ENCODE measurements at regions not wholly inside any gene's neighbourhood (a gene's known extent, or its start where the extent isn't known, plus 50 kb on each side); places are given as distances from the start of the nearest gene placed in this dataset.

GRCh38 chr3:86797946-86798345 lies 193.0 kb downstream of the VGLL3 start:
- no peak overlapping the region for H3K4me3 ChIP-seq (replicated peaks in 1 of 2; ENCODE audit: low read depth in 2 of 2, low read length in 2 of 2)
- no peak for TF ChIP-seq CTCF (IDR thresholded peaks at IDR 0.05; ENCODE audit: low read depth, low read length)
- DNase-seq (ENCODE audit: low read depth in 2 of 2), result no peak

DNA sequence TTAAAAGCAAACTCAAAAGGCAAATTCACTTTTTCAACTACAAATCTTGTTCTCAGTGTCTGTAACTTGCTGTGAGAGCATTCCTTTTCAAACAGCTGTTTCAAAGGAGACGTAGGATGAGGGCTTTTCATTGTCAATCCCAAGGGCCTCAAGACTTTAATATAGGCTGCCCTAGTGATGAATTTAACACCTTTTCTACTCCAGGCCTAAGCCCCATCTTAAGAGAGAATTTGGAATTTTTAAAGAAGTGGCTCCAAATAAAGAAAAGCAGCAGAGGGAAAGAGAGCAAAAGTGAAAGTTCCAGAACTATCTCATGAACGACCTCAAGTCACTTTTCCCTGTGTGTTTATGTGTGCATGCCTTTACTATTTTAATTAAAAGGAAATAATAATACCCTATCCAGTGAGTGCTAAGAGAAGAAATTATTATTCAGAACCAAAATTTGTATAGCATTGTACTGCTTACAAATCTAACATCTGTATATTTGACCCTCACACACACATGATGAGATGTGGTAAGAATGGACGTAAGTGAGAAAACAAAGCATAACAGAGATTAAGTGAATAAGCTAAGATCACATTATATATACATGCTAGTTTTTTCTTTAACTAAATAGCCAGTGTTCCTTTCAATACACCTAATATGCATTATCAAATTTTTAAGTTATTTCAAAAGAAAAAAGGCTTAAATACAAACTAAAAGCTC lies 196.4 kb downstream of the VGLL3 start:
- DNase-seq (ENCODE audit: low read depth in 2 of 2), result peak; percentile 34 to 63
- no peak for TF ChIP-seq CTCF (IDR thresholded peaks at IDR 0.05; ENCODE audit: low read depth, low read length)
- H3K4me3 ChIP-seq (replicated peaks in 1 of 2; ENCODE audit: low read depth in 2 of 2, low read length in 2 of 2), result peak overlapping the region in 1 of 2 donors; percentile 20

- TF ChIP-seq CTCF (IDR thresholded peaks at IDR 0.05; ENCODE audit: low read depth, low read length), result no peak
- peak; percentile 93 to 98 for DNase-seq (ENCODE audit: low read depth in 2 of 2)
- no peak overlapping the region for H3K4me3 ChIP-seq (replicated peaks in 1 of 2; ENCODE audit: low read depth in 2 of 2, low read length in 2 of 2)
Observed at GRCh38 chr3:86793786-86794185, 197.2 kb downstream of the VGLL3 start.

DNA sequence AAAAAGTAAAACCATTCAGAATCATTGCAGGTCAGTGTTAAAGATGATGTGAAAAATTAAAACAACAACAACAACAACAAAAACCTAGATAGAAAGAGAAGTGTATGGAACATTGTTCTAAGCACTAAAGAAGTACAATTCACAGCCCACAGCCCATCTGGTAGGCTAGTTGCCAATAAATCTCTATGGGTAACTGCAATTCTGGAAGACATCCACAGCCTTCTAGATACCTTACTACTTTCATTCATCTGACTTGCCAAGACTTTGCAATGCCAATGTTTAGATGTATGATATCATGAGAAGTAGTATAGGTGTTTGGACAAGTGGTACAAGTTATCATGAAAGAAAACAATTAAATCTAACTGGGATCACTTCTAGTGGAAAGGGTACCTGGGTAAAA lies 198.6 kb downstream of the VGLL3 start:
- H3K4me3 ChIP-seq (replicated peaks in 1 of 2; ENCODE audit: low read depth in 2 of 2, low read length in 2 of 2), result no peak overlapping the region
- TF ChIP-seq CTCF (IDR thresholded peaks at IDR 0.05; ENCODE audit: low read depth, low read length), result no peak
- peak; percentile 43 to 45 for DNase-seq (ENCODE audit: low read depth in 2 of 2)

DNA sequence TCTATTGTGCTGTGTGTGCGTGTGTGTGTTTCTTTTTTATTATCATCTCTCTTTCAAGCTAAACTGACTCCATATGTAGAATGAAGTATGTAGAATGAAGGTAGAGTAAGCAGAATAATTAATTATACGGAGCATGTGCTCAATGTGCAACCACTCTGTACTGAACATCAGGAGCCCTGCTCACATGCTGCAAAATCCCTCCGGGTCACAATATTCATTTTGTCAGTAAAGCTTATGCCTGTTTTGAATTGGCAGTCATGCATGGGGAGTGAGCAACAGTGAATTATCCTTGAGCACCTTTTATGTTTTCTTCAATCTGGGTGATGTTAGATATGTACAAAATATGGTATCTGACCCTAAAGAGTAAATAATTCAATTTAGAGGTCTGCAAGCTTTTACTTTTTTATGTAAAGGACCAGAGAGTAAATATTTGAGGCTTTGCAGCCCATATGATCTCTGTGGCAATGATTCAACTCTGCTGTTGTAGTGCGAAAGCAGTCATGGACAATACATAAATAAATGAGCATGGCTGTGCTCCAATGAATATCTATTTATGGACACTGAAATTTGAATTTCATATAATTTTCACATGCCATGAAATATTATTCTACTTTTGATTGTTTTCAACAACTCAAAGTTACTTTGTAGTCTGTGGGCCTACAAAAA lies 199.9 kb downstream of the VGLL3 start:
- no peak overlapping the region for H3K4me3 ChIP-seq (replicated peaks in 1 of 2; ENCODE audit: low read depth in 2 of 2, low read length in 2 of 2)
- TF ChIP-seq CTCF (IDR thresholded peaks at IDR 0.05; ENCODE audit: low read depth, low read length), result no peak
- no peak for DNase-seq (ENCODE audit: low read depth in 2 of 2)

- no peak for TF ChIP-seq CTCF (IDR thresholded peaks at IDR 0.05; ENCODE audit: low read depth, low read length)
- no peak overlapping the region for H3K4me3 ChIP-seq (replicated peaks in 1 of 2; ENCODE audit: low read depth in 2 of 2, low read length in 2 of 2)
- peak in 1 of 2 donors; percentile 59 for DNase-seq (ENCODE audit: low read depth in 2 of 2)
Observed at GRCh38 chr3:86788371-86788770, 202.6 kb downstream of the VGLL3 start.
